GM19238 (cell line): ENCODE measurements at regions not wholly inside any gene's neighbourhood (a gene's known extent, or its start where the extent isn't known, plus 50 kb on each side); places are given as distances from the start of the nearest gene placed in this dataset.

ENCODE experiments used
- DNase-seq: peaks from one replicate; pipeline ENCODE4 v3.0.0; 2011; ENCODE audit warnings: low spot score; ENCODE audit not compliant: insufficient read length

- DNase-seq, result no peak
These were observed 118.0 kb upstream of the CA10 start for GRCh38 chr17:52276381-52277008.

- DNase-seq, result no peak
These were observed 113.3 kb upstream of the CA10 start for GRCh38 chr17:52271781-52272180.

GRCh38 chr17:52255347-52255746 lies 96.8 kb upstream of the CA10 start:
- DNase-seq, result no peak

- DNase-seq, result no peak
These were observed 86.2 kb upstream of the CA10 start for GRCh38 chr17:52244689-52245088.

- no peak for DNase-seq
These were observed 83.8 kb upstream of the CA10 start for GRCh38 chr17:52242268-52242667.

GRCh38 chr17:52237151-52237550 lies 78.6 kb upstream of the CA10 start:
- no peak for DNase-seq

GRCh38 chr17:52235516-52235915 lies 77.0 kb upstream of the CA10 start:
- no peak for DNase-seq

- DNase-seq, result no peak
These were observed 75.1 kb upstream of the CA10 start for GRCh38 chr17:52233632-52234031.

GRCh38 chr17:52233176-52233575 lies 74.7 kb upstream of the CA10 start:
- DNase-seq, result no peak

GRCh38 chr17:52228823-52229222 lies 70.3 kb upstream of the CA10 start:
- no peak for DNase-seq

GRCh38 chr17:52227926-52228325 lies 69.4 kb upstream of the CA10 start:
- DNase-seq, result no peak

GRCh38 chr17:52213451-52213850 lies 54.9 kb upstream of the CA10 start:
- no peak for DNase-seq

- DNase-seq, result no peak
These were observed 54.3 kb upstream of the CA10 start for GRCh38 chr17:52212851-52213250.

- DNase-seq, result no peak
These were observed 51.0 kb upstream of the CA10 start for GRCh38 chr17:52209507-52209906.
